HG02852 (cell line): ENCODE measurements at regions not wholly inside any gene's neighbourhood (a gene's known extent, or its start where the extent isn't known, plus 50 kb on each side); places are given as distances from the start of the nearest gene placed in this dataset.
"Not testable (repeated sequence)": the region's sequence is repeated elsewhere in the genome, so short reads cannot be mapped to it uniquely, and the experiment has no call there.

Source experiments
- ATAC-seq: cut with Tn5 transposase; IDR thresholded peaks from one replicate; pipeline ENCODE4 v1.9.1; 2021; ENCODE audit warnings: mild to moderate bottlenecking, moderate library complexity; ENCODE audit not compliant: unreplicated experiment

- no peak for ATAC-seq
Measured at GRCh38 chr2:77720115-77720514, 197.9 kb upstream of the LRRTM4 start.

DNA sequence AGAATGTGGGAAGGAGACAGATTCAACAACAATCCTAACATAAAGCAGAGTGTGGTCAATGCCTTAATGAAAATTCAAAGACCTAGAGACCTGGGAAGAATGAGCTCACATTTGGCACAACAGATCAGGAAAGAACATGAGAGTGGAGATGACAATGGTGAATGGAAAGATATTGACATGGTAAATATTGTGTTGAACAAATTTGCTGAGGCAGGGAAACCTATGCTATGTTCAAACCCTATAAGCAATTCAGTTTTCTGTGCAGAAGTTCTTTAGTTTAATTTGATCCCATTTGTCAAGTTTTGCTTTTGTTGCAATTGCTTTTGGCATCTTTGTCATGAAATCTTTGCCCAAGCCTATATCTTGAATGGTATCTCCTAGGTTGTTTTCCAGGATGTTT, 199.4 kb upstream of the LRRTM4 start:
- no peak for ATAC-seq

DNA sequence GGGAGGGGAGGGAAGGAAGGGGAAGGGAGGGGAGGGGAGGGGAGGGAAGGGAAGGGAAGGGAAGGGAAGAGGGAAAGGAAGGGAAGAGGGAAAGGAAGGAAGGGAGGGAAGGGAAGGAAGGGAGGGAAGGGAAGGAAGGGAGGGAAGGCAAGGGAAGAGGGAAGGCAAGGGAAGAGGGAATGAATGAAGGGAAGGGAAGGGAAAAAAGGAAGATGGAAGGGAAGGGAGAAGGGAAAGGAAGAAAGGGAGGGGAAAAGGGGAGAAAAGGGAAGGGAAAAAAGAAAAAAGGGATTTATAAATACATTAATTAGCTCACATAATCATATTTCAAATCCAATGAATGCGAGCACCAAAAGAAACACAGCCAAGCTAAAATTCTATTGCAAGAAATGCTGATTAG, 202.9 kb upstream of the LRRTM4 start:
- ATAC-seq, result no peak

DNA sequence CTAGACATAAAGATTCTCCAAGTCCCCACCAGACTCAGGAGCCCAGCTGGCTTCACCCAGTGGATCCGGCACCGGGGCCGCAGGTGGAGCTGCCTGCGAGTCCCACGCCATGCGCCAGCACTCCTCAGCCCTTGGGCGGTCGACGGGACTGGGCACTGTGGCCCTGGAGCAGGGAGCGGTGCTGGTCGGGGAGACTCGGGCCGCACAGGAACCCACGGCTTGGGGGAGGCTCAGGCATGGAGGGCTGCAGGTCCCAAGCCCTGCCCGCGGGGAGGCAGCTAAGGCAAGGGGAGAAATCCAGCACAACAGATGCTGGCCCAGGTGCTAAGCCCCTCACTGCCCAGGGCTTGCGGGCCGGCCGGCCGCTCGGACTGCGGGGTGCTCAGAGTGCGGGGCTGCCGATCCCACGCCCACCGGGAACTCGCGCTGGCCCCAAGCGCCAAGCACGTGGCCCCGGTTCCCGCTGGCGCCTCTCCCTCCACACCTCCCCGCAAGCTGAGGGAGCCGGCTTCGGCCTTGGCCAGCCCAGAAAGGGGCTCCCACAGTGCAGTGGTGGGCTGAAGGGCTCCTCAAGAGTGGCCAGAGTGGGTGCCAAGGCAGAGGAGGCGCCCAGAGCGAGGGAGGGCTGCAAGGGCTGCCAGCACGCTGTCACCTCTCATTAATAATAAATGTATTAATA, 212.6 kb upstream of the LRRTM4 start:
- not testable (repeated sequence) for ATAC-seq

GRCh38 chr2:77737236-77737635, 215.1 kb upstream of the LRRTM4 start:
- no peak for ATAC-seq

- no peak for ATAC-seq
Measured at GRCh38 chr2:77746780-77747179, 224.6 kb upstream of the LRRTM4 start.

DNA sequence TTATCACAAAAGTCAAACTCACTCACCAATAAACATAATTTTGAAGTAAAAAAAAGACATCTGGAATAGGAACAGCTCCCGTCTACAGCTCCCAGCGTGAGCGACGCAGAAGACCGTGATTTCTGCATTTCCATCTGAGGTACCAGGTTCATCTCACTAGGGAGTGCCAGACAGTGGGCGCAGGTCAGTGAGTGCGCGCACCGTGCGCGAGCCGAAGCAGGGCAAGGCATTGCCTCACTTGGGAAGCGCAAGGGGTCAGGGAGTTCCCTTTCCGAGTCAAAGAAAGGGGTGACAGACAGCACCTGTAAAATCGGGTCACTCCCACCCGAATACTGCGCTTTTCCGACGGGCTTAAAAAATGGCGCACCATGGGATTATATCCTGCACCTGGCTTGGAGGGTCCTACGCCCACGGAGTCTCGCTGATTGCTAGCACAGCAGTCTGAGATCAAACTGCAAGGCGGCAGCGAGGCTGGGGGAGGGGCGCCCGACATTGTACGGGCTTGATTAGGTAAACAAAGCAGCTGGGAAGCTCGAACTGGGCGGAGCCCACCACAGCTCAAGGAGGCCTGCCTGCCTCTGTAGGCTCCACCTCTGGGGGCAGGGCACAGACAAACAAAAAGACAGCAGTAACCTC, 231.7 kb upstream of the LRRTM4 start:
- ATAC-seq, result not testable (repeated sequence)

DNA sequence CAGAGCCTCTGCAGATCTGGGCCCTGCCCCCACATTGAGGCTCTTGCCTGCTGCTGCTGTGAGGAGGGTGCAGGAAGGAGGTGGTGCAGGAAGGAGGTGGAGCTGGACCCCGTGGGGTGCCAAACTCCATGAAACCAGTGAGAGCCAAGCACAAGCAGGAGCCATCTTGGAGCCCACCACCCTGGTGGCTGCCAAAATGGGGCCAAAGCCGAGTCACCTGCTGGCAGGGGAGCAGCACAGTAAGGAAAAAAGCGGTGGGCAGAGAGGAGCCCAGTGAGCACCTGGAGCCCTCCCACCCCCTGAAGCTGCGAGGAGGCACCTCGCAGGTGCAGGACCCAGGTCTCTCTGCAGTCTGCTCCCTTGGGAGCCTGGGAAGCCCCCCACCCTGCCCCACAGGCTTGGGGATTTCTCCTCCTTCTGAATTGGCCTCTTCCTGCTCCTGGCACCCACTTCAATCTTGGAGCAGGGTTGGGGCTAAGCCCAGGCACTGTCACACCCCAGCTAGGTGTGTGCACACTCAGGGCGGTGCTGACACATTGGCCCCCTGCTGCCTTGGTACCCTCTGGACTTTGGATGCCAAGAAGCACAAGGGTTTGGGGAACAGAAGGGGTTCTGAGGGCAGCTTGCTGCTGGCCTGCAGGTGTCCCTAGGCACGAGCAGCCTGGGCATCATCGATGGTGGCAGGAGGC, 245.4 kb upstream of the LRRTM4 start:
- no peak for ATAC-seq

- ATAC-seq, result no peak
Measured at GRCh38 chr2:77768508-77768907, 246.3 kb upstream of the LRRTM4 start.

- no peak for ATAC-seq
Measured at GRCh38 chr2:77778917-77779316, 256.7 kb upstream of the LRRTM4 start.

- ATAC-seq, result not testable (repeated sequence)
Measured at GRCh38 chr2:77793500-77793899, 271.3 kb upstream of the LRRTM4 start.

DNA sequence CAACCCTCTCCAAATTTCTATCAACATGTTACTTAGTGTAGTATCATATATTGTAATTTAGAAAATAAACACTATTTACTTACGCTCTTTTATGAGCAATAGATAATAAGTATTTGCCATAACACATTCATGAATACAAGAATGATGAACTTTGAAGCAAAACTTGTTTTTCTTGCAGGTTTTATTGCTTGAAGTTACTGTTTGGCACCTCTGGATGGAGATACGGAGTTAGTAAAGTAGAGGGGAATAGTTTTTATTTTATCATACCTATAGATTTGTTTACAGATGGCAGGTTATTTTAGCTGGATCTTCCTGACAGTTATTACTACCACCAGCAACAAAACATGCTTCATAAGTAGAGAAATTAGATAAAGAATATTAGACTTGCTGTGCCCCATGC, 274.2 kb upstream of the LRRTM4 start:
- ATAC-seq, result no peak

GRCh38 chr2:77797088-77797487, 274.9 kb upstream of the LRRTM4 start:
- no peak for ATAC-seq

GRCh38 chr2:77800410-77800809, 278.2 kb upstream of the LRRTM4 start:
- ATAC-seq, result no peak

DNA sequence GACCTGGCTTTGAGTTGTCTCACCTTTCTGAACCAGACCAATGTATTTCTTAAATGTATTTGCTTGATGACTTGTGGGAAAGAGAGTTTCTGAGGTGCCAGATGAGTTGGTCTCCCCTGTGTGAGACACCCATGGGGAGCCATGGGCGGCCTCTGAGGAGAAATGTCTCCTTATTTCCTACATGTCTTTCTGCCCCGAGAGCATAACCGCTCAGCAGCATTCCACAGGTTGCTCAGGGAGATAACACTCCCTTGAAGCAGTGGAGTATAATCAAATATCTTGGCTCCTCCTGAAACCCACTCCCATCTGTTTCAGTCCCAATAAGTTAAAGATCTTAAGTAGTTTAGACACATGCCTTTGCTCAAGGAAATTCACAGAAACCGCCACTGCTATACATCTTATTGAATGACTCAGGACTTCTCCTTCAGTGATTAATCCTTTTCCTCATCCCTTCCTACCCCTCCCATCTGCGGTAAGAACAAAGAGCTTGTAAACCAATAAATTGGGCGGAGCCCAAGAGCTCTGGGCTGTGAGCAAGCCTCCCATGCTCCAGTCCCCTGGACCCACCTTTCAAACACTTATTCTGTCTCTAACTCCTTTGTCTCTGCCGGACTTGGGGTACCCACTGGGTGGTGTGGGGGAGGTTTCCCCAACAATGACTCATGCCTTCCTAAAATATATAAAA, 285.5 kb upstream of the LRRTM4 start:
- ATAC-seq, result no peak

GRCh38 chr2:77808599-77808998, 286.4 kb upstream of the LRRTM4 start:
- no peak for ATAC-seq

GRCh38 chr2:77813599-77813998, 291.4 kb upstream of the LRRTM4 start:
- ATAC-seq, result no peak

- ATAC-seq, result no peak
Measured at GRCh38 chr2:77816618-77817017, 294.4 kb upstream of the LRRTM4 start.

- ATAC-seq, result no peak
Measured at GRCh38 chr2:77818186-77818585, 296.0 kb upstream of the LRRTM4 start.

DNA sequence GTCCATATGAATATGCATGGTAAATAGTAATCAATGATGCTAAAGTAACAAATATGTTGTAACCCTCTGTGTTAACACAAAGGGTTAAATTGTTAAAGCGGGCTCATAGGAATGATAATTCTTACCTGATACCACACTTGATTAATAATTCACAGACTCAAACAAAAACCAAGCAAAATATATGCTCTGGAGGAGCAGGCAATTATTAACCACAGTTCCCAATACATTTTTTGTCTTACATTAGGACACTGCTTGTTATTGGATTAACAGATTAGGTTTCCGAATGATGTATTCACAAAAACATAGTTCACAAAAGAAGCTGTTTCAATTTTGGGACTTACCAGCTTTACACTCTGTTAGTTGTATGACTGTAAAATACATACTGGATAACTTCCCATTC, 300.9 kb upstream of the LRRTM4 start:
- no peak for ATAC-seq

- no peak for ATAC-seq
Measured at GRCh38 chr2:77831060-77831459, 308.9 kb upstream of the LRRTM4 start.

GRCh38 chr2:77831471-77831870, 309.3 kb upstream of the LRRTM4 start:
- no peak for ATAC-seq
